Embryonic facial prominence (tissue), 1 donor: ENCODE measurements at regions not wholly inside any gene's neighbourhood (a gene's known extent, or its start where the extent isn't known, plus 50 kb on each side); places are given as distances from the start of the nearest gene placed in this dataset.
"Not testable (repeated sequence)": the region's sequence is repeated elsewhere in the genome, so short reads cannot be mapped to it uniquely, and the experiment has no call there.

ENCODE experiments used
- DNase-seq: peaks from one replicate; pipeline ENCODE4 v3.0.0-alpha.2; 2016; ENCODE audit errors: extremely low spot score

DNA sequence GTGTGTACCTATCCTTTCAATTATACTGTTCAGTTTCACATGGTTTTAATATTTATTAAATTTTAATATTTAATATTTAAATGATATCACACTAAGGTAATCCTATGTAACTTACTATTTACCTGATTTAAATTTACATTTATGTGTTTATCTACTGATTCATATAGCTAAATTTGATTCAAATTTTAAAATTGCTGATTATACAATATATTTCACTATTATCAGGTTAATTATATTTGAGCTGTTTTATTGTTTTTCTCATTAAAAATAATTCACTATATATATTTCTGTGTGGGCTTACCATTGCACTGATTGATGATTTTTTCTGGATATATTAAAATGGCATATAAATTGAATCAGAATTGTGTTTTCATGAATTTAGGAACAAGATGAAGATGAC, 1923.5 kb downstream of the STIM2 start:
- DNase-seq: no peak

DNA sequence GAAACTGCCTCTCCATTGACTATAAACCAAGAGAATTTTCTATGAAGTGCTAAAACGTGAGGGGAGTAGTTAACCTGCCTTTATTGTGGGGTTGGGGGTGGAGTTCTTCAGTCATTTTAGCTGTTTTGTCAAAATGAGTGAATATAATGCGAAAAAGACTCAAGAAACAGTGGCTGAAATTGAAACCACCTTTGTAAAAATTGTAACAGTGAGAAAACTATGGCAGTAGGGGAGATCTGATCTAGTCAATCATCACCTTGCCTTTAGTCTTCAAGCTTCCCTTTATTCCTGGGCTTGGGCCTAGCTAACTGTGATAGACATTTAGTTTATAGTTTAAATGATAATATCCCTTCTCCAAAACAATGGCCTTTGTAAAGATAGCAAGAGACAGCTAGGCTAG, 1927.3 kb downstream of the STIM2 start:
- no peak for DNase-seq

DNA sequence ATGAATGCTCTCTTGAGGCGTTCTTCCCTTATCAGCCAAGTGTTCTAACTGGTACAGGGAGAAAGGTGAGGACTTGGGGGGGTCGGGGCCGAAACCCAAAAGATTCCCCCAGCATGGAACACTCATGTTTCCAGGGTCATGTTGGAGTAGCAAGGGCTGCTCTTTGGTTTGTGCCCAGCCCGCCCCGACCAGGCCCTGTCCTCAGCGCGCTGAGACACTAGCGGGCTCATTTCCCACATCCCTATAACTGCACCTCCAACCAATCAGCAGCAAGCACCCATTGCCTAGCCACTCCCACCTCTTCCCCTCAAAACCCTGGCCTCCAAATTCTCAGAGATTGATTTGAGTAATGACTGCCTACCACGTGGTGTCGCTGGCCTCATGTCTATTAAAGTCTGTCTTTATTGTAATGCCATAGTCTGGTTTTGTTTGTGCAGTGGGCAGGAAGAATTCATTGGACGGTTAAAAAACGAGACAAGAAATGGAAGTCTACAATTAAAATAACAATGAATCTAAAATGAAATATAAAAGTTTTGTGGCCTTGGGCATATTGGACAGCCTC, 1928.4 kb downstream of the STIM2 start:
- DNase-seq: no peak

DNA sequence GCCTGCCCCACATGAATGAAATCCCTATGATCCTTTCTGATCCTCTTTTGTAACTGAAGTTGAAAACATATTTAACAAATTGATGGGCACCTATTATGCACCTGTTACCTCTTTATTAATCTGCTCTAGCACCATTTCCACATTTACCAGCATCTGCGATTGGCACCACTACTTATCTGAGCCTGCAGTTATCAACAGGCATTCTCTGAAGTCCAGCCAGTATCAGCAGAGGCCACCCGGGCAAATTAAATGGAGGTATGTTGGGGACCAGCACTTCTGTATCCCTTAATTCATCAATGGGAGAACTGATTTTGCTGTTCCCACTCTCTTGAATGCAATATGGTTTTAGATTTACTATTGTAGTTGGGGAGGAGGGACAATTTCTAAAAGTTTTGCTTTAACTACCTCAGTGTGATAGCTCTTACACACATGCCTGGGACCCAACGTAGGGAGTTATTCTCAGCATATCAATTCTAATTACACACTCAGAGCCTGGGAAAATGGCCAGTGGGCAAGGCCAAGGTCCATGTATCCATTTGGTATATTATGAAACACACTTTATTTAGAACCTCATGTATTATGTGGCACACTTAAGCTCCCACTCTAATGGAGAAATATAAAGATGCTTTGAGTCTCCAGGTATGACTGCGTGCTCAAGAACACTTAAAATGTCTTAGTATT, 1927.1 kb upstream of the PCDH7 start:
- DNase-seq: no peak

DNA sequence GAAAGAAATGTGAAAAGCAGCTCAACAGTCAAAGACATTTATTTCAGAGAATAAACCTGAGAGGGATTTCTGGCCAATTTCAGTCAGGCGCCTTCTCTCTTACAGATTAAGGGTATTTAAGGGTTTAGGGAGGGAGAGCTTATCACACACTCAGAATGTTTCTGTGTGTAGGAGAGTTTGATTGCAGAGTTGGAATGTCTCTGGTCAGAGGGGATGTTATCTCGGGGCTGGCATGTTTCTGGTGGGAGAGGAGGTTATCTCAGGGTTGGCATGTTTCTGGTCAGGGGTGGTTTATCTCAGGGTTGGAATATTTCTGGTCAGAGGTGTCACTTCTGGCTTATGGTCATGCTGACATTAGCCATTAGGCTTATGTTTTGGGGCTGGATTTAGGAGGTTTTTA, 1920.5 kb upstream of the PCDH7 start:
- DNase-seq: no peak

DNA sequence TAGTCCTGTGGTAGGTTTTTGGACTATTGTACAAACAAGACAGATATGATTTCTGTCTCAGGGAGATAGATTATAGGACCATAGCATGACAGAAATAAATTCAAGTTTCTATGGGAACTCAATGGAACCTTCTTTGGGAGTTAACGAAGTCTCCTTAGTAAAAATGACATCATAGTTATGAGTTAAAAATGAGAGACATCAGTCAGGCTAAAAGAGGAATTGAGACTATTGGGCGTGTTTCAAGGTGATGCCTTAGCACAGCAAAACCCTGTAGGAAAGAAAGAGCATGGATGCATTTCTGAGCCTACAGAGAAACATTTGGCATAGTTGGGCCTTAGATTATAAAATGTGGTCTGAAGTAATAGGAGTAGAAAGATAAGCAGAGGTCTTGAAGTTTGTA, 1909.1 kb upstream of the PCDH7 start:
- no peak for DNase-seq

DNA sequence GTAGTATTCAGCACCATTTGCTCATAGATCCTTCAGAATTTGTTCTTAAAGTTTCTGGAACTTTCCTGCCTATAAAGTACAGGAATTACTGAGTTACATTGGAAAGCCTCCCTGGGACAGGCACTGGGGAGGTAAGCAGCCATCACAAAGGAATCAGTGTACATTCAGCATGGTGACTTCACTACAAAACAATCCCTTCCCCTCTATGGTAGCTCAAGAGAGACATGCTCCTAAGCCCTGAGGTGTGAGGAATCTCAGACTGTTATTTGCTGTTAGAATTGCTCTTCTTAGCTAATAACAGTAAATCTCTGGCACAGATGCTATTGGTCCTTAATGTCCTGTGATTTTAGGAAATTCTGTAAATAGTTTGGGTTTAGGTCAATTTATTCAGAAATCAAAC, 1898.0 kb upstream of the PCDH7 start:
- no peak for DNase-seq

DNA sequence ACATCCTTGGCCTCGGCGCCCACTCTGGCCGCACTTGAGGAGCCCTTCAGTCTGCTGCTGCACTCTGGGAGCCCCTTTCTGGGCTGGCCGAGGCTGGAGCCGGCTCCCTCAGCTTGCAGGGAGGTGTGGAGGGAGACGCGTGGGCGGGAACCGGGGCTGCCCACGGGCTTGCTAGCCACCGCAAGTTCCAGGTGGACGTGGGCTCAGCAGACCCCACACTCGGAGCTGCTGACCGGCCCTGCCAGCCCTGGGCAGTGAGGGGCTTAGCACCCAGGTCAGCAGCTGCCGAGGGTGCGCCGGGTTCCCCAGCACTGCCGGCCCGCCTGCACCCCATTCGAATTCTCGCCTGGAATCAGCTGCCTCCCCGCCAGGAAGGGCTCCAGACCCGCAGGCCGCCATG, 1892.3 kb upstream of the PCDH7 start:
- no peak for DNase-seq

DNA sequence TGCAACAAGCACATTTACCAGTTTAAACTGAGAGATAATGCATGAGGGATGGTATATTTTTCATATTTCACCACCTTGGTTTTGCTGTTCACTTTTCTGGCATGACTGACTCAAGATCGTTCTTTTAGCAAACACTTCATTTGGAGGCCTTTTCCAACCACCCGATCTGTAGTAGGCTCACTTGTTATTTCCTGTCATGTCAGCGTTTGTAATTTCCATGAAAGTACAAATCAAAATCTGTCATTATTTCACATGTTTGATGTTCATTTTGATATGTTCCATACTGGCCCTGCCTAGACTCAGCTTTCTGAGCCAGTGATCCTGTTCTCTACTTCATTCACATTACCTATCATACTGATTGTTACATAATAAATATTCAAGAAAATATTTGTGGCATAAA, 1888.3 kb upstream of the PCDH7 start:
- no peak for DNase-seq

DNA sequence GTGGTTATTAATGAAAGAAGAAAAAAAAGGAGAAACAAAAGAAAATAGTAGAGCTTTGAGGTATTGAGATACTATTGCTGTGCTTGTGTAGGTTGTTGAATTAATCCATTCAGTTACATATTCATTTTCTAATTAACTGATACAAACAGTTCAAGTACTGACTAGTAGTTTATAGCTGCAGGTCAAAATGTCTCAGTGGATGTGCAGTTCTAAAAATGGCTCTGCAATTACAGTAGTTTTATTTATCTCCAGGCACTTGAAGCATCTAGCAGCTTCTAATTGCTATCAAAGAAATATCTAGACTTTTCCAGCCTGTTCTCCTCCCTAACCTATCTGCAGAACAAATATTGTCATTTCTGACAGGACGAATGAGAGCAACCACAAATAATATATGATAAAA, 1887.7 kb upstream of the PCDH7 start:
- DNase-seq: no peak

DNA sequence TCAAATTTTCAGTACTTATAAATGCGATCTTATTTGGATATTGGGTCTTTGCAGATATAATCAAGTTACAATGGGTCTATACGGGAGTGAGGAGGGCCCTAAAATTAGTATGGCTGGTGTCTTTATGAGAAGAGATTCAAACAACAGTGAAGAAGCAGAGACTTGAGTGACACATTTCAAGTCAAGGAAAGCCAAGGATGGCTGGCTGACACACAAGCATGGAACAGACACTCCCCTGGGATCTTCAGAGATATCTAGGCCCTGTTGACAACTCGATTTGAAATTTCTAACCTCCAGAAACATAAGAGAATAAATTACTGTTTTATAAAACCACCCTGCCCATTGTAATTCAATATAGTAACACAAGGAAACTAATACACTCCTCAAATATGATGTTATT, 1886.0 kb upstream of the PCDH7 start:
- no peak for DNase-seq

DNA sequence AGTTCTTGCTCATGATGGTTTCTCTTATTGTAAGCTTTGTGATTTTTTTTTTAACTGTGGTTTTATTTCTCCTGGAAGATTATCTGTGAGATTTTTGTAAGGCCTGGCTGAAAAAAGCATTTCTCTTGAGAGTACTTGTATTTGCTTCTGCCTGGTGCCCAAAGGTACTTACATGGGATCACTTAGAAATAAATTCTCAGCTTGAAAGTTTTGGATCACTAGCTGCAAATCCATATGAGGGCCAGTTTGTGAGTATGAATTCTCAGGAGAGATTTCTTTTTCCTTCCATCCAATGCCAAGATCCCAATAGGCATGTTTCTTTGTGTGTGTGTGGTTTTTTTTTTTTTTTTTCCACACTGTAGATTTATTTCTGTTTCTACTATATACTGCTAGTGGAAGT, 1884.7 kb upstream of the PCDH7 start:
- DNase-seq: no peak

DNA sequence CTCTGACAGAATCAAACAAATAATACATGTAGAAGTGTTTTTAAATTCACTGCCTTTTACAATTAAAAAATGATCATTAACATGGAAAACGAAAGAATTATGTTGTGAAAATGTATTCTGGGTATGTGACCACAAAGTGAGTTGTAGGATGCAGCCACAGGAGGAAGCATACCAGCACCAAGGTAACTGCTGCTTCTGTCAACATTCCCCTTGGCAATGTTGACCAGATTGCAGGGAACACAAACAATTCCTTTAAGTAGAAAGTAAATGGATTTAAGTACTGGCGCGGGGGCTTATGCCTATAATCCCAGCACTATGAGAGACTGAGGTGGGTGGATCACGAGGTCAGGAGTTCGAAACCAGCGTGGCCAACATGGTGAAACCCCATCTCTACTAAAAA, 1877.9 kb upstream of the PCDH7 start:
- no peak for DNase-seq

DNA sequence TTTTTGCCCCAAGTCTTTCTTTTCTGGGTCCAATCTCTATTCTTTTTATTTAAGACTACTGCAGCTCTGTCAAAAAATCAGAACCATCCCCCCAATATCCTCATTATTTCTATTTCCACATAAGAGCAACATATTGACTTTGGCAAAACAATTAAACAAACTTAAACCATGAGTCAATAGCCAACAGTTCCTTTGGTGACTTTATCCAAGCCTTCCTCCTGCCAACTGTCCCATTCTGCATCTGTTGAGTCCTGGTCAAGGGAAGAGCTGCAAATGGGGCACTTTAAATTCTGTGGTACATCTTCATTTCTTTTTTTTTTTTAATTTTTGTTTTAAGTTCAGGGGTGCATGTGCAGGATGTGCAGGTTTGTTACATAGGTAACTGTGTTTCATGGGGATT, 1875.0 kb upstream of the PCDH7 start:
- DNase-seq: no peak

DNA sequence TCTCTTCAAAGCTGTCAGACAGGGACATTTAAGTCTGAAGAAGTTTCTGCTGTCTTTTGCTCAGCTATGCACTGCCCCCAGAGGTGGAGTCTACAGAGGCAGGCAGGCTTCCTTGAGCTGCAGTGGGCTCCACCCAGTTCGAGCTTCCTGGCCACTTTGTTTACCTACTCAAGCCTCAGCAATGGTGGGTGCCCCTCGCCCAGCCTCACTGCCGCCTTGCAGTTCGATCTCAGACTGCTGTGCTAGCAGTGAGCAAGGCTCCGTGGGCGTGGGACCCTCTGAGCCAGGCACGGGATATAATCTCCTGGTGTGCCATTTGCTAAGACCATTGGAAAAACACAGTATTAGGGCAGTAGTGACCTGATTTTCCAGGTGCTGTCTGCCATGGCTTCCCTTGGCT, 1863.1 kb upstream of the PCDH7 start:
- not testable (repeated sequence) for DNase-seq

DNA sequence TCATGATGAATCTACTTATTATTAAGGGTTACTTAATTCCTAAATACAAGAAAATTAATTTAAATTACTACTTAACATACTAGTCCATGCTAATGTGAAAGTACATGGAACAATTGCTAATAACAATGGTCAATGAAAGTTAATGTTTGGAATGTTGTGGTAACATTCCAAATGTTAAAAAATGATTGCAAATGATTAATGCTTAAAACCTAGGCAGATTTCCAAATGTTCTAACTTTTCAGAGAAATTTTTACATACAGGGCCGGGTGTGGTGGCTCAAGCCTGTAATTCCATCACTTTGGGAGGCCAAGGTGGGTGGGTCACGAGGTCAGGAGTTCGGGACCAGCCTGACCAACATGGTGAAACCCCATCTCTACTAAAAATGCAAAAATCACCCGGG, 1851.3 kb upstream of the PCDH7 start:
- DNase-seq: no peak

DNA sequence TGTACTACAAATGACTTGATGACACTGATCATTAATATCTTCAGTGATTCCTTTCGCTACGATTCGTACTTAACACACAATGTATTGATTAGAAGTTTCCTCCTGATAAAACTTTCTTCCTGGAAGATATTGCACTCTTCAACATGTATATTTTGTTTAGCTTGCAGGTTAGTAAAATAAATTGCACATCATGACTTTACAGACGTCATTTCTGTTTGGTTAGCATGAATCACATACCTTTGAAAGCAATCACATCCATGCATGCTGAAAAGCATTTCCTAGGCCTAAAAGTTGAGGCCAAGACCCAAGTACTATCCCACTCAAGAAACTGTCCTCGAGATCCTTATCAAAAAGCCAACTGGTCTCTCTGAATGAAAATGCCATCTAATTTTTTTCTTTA, 1841.0 kb upstream of the PCDH7 start:
- no peak for DNase-seq

DNA sequence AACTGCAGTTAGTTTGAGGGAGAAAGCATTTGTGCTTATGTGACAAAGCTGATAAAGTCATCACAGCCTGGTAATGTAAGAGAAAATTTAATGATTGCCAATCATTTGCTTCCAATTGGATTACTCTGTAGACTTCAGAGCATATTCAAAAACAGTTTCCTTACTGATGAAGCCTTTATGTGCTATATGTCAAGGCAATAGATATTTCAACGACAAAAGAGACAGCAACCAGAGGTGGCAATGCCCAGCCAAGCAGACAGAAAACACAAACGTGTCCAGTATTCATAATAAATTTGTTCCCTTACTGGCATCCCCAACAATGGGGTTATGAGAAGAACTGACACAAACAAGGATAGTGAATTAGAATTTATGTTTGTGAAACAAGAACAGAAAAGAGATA, 1840.3 kb upstream of the PCDH7 start:
- no peak for DNase-seq

DNA sequence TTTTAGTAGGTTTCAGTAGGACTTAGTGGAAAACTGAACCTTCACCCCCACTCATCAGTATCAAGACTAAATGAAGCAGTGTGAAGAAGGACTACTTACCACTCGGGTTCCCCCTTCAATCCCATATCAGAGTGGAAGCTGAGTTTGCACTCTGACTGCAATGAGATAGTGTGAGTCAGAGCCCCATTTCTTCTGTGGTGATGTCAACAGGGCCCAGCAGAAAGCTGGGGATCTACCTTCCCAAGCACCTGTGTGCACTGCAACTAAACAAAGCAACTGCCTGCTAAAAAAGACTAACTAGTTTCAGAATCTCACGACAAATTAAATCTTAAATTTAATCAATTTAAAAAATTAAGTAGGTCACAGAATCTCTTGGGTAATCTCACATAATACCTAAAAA, 1837.0 kb upstream of the PCDH7 start:
- no peak for DNase-seq

DNA sequence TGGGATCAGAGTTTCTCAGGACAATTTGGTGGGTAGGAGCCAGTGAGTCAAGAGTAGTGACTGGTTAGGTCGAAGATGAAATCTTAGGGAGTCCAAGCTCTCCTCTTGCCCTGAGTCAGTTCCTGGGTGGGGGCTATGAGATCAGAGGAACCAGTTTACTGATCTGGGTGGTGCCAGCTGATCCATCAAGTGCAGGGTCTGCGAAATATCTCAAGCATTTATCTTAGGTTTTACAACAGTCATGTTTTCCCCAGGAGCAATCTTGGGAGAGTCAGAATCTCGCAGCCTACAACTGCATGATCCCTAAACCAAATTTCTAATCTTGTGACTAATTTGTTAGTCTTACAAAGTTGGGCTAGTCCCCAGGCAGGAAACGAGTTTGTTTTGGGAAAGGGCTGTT, 1833.2 kb upstream of the PCDH7 start:
- DNase-seq: no peak

DNA sequence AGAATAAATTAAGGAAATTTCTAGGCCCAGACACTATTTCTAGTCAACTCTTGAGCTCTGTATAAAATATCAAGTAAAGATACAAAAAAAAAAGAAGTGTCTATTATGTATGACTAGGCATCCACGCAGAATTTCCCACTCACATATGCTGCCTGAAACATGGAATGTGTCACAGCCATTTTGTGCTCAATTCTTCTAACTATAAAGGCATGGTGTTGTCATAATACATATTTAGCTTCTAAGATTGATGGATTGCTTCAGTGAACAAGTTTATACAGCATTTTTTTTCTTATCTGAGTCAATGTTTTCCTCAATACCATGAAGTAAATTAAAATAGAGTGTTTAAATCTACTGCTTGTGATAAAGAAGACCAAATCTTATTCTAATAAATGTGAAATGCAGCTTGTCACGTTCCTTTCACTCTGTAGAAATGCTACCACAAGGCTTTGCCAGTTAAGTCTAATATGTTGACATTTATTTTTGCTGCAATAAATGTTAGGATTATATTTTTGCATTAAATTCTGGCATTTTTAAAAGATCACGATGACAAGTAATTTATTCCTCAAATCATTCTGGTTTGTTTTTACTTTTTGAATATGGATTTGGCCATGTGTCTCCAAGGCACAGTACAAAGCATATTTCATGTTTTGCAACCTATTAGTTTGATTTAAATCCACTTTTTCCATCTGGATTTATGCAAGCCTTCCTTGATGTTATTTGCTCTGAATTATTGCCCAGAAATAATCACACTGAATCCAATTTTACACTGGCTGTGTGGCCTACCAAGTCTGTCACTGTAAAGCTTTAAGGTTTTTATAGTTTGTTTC, 1829.0 kb upstream of the PCDH7 start:
- no peak for DNase-seq

DNA sequence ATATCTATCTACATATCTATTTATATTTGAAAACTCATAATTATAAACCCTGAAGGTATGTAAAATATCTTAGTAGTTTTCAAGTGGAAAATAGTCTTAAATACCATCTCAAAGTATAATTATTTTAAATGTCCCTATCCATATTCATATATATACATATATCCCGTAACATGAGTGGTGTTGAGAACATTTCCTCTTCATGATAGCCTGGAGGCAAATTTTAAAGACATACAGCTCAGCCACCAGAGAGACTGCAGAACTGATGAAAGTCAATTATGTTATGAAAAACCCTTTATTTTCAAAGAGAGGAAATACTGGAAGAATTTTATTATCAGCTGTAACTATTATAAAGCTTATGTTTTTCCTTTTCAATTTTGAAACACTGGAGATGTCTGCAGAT, 1806.7 kb upstream of the PCDH7 start:
- DNase-seq: no peak

DNA sequence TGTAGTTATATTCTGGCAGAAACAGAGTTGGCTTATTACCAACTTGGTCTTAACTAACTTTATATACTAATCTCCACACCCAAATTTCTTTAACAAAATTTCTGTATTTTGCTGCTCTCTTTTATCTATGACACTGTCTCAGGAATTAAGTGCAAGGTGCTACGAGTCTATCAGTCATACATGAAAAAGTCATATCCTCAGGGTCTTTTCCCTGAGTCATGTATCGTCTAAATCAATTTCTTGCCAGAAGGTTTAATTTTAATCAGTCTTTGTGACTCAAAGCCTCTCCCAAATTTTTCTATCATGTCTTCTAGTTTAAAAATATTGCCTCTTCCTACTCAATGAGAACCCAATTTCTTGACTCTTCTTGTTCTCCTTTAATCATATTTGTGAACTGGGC, 1803.6 kb upstream of the PCDH7 start:
- no peak for DNase-seq
